ENCODE measurements at regions not wholly inside any gene's neighbourhood (a gene's known extent, or its start where the extent isn't known, plus 50 kb on each side); places are given as distances from the start of the nearest gene placed in this dataset.
"Not testable (repeated sequence)": the region's sequence is repeated elsewhere in the genome, so short reads cannot be mapped to it uniquely, and the experiment has no call there.

GRCh38 chr16:65621640-65622039 is 499.8 kb upstream of the CDH11 start:
- no peak for DNase-seq (ENCODE audit: low read depth)

GRCh38 chr16:65619606-65620005 is 497.7 kb upstream of the CDH11 start:
- no peak for DNase-seq (ENCODE audit: low read depth)

GRCh38 chr16:65618931-65619330 is 497.1 kb upstream of the CDH11 start:
- DNase-seq (ENCODE audit: low read depth): no peak

GRCh38 chr16:65618333-65618732 is 496.5 kb upstream of the CDH11 start:
- no peak for DNase-seq (ENCODE audit: low read depth)

- no peak for DNase-seq (ENCODE audit: low read depth)
Measured at GRCh38 chr16:65617421-65617820, 495.6 kb upstream of the CDH11 start.

GRCh38 chr16:65608455-65608854 is 486.6 kb upstream of the CDH11 start:
- DNase-seq (ENCODE audit: low read depth): no peak

GRCh38 chr16:65604771-65605170 is 482.9 kb upstream of the CDH11 start:
- no peak for DNase-seq (ENCODE audit: low read depth)

GRCh38 chr16:65601781-65602180 is 479.9 kb upstream of the CDH11 start:
- DNase-seq (ENCODE audit: low read depth): no peak

- DNase-seq (ENCODE audit: low read depth): no peak
Measured at GRCh38 chr16:65600629-65601028, 478.8 kb upstream of the CDH11 start.

- no peak for DNase-seq (ENCODE audit: low read depth)
Measured at GRCh38 chr16:65600046-65600445, 478.2 kb upstream of the CDH11 start.

GRCh38 chr16:65598621-65599020 is 476.8 kb upstream of the CDH11 start:
- DNase-seq (ENCODE audit: low read depth): no peak

GRCh38 chr16:65583498-65583897 is 461.6 kb upstream of the CDH11 start:
- no peak for DNase-seq (ENCODE audit: low read depth)

- DNase-seq (ENCODE audit: low read depth): no peak
Measured at GRCh38 chr16:65579050-65579449, 457.2 kb upstream of the CDH11 start.

- no peak for DNase-seq (ENCODE audit: low read depth)
Measured at GRCh38 chr16:65576631-65577030, 454.8 kb upstream of the CDH11 start.

- no peak for DNase-seq (ENCODE audit: low read depth)
Measured at GRCh38 chr16:65576139-65576538, 454.3 kb upstream of the CDH11 start.

- DNase-seq (ENCODE audit: low read depth): no peak
Measured at GRCh38 chr16:65574326-65574966, 452.6 kb upstream of the CDH11 start.

GRCh38 chr16:65572156-65572555 is 450.3 kb upstream of the CDH11 start:
- DNase-seq (ENCODE audit: low read depth): no peak

GRCh38 chr16:65570261-65570660 is 448.4 kb upstream of the CDH11 start:
- DNase-seq (ENCODE audit: low read depth): no peak

- DNase-seq (ENCODE audit: low read depth): no peak
Measured at GRCh38 chr16:65559846-65560245, 438.0 kb upstream of the CDH11 start.

GRCh38 chr16:65549689-65550088 is 427.8 kb upstream of the CDH11 start:
- DNase-seq (ENCODE audit: low read depth): not testable (repeated sequence)

- DNase-seq (ENCODE audit: low read depth): no peak
Measured at GRCh38 chr16:65548470-65548869, 426.6 kb upstream of the CDH11 start.

- no peak for DNase-seq (ENCODE audit: low read depth)
Measured at GRCh38 chr16:65547772-65548446, 426.0 kb upstream of the CDH11 start.

- no peak for DNase-seq (ENCODE audit: low read depth)
Measured at GRCh38 chr16:65546353-65546791, 424.5 kb upstream of the CDH11 start.

- DNase-seq (ENCODE audit: low read depth): no peak
Measured at GRCh38 chr16:65545413-65545956, 423.6 kb upstream of the CDH11 start.
